ENCODE measurements at regions not wholly inside any gene's neighbourhood (a gene's known extent, or its start where the extent isn't known, plus 50 kb on each side); places are given as distances from the start of the nearest gene placed in this dataset.

DNA sequence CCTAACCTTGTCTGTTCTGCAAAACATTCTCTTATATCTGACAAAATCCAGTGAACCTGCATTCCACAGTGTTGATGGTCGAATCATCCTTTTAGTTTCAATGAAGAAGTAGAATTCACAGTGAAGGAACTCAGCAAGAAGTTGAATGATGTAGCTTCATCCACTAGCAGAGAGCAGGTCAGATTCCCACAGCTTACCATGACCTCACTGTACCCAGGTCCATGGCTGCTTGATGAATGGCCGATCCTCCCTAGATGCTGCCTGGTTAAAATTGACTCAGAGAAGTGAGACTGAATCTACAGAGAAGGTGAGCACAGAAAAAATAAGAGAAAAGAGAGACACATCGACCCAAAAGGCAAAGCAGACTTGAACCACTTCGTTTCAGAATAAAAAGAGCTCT, 906.0 kb upstream of the CHAC2 start:
- TF ChIP-seq, protein P1, sequence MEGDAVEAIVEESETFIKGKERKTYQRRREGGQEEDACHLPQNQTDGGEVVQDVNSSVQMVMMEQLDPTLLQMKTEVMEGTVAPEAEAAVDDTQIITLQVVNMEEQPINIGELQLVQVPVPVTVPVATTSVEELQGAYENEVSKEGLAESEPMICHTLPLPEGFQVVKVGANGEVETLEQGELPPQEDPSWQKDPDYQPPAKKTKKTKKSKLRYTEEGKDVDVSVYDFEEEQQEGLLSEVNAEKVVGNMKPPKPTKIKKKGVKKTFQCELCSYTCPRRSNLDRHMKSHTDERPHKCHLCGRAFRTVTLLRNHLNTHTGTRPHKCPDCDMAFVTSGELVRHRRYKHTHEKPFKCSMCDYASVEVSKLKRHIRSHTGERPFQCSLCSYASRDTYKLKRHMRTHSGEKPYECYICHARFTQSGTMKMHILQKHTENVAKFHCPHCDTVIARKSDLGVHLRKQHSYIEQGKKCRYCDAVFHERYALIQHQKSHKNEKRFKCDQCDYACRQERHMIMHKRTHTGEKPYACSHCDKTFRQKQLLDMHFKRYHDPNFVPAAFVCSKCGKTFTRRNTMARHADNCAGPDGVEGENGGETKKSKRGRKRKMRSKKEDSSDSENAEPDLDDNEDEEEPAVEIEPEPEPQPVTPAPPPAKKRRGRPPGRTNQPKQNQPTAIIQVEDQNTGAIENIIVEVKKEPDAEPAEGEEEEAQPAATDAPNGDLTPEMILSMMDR (IDR thresholded peaks at IDR 0.05), result no peak
- TF ChIP-seq, protein P2, sequence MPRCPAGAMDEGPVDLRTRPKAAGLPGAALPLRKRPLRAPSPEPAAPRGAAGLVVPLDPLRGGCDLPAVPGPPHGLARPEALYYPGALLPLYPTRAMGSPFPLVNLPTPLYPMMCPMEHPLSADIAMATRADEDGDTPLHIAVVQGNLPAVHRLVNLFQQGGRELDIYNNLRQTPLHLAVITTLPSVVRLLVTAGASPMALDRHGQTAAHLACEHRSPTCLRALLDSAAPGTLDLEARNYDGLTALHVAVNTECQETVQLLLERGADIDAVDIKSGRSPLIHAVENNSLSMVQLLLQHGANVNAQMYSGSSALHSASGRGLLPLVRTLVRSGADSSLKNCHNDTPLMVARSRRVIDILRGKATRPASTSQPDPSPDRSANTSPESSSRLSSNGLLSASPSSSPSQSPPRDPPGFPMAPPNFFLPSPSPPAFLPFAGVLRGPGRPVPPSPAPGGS (IDR thresholded peaks at IDR 0.05), result no peak
- no peak for TF ChIP-seq NFE2L2 (conservative IDR thresholded peaks at IDR 0.05; ENCODE audit: low read length)
- TF ChIP-seq RCOR1 (IDR thresholded peaks at IDR 0.05; ENCODE audit: low read depth, low read length), result no peak
- no peak for TF ChIP-seq RAD21 (conservative IDR thresholded peaks at IDR 0.05 in 1 of 2, IDR thresholded peaks at IDR 0.05 in 1 of 2)
- TF ChIP-seq, protein P3, sequence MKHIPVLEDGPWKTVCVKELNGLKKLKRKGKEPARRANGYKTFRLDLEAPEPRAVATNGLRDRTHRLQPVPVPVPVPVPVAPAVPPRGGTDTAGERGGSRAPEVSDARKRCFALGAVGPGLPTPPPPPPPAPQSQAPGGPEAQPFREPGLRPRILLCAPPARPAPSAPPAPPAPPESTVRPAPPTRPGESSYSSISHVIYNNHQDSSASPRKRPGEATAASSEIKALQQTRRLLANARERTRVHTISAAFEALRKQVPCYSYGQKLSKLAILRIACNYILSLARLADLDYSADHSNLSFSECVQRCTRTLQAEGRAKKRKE (CRISPR knock-in tag; IDR thresholded peaks at IDR 0.05; ENCODE audit: low read depth), result no peak
- TF ChIP-seq, protein P4, sequence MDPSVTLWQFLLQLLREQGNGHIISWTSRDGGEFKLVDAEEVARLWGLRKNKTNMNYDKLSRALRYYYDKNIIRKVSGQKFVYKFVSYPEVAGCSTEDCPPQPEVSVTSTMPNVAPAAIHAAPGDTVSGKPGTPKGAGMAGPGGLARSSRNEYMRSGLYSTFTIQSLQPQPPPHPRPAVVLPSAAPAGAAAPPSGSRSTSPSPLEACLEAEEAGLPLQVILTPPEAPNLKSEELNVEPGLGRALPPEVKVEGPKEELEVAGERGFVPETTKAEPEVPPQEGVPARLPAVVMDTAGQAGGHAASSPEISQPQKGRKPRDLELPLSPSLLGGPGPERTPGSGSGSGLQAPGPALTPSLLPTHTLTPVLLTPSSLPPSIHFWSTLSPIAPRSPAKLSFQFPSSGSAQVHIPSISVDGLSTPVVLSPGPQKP (IDR thresholded peaks at IDR 0.05; ENCODE audit: low read depth, low read length), result no peak
- no peak for TF ChIP-seq EP300 (IDR thresholded peaks at IDR 0.05)
- TF ChIP-seq ZNF302 (CRISPR knock-in tag; IDR thresholded peaks at IDR 0.05), result no peak
- TF ChIP-seq HOXB13 (CRISPR knock-in tag; IDR thresholded peaks at IDR 0.05; ENCODE audit: low read depth), result no peak
- no peak for TF ChIP-seq EHMT2 (IDR thresholded peaks at IDR 0.05; ENCODE audit: low read depth)
- TF ChIP-seq, protein P5, sequence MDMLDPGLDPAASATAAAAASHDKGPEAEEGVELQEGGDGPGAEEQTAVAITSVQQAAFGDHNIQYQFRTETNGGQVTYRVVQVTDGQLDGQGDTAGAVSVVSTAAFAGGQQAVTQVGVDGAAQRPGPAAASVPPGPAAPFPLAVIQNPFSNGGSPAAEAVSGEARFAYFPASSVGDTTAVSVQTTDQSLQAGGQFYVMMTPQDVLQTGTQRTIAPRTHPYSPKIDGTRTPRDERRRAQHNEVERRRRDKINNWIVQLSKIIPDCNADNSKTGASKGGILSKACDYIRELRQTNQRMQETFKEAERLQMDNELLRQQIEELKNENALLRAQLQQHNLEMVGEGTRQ (IDR thresholded peaks at IDR 0.05), result no peak

All from A549 (cell line).